B cell (primary cell): ENCODE measurements at regions not wholly inside any gene's neighbourhood (a gene's known extent, or its start where the extent isn't known, plus 50 kb on each side); places are given as distances from the start of the nearest gene placed in this dataset.

Experiments used
- CTCF ChIP-seq: fragments of 200-600 bp; IDR thresholded peaks from one replicate; pipeline ENCODE4 v1.8.0; 2022; ENCODE audit warnings: antibody characterized with exemption, mild to moderate bottlenecking
- EZH2 ChIP-seq: IDR thresholded peaks from 2 replicates; pipeline ENCODE4 v1.6.1; 2012; ENCODE audit warnings: borderline replicate concordance, low read depth, mild to moderate bottlenecking, moderate library complexity, low read length; ENCODE audit not compliant: insufficient read depth, poor library complexity, severe bottlenecking

DNA sequence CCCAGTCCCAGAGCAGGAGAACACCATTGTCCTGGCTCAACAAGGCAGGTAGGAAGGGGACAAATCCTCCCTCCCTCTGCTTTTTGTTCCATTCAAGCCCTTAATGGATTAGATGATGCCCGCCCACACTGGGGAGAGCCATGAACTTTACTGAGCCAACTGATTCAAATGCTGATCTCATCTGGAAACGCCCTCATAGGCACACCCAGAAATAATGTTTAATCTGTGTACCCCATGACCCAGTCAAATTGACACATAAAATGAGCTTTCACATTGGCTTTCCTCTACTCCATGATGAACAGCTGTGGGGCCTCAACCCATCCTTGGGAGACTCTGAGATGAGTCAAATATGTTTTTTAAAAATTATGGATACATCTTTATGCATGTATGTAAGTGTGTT lies 141.8 kb downstream of the GALC start:
- TF ChIP-seq CTCF (no peak), EZH2 (no peak)
